ENCODE measurements at regions not wholly inside any gene's neighbourhood (a gene's known extent, or its start where the extent isn't known, plus 50 kb on each side); places are given as distances from the start of the nearest gene placed in this dataset.

- TF ChIP-seq CTCF (IDR thresholded peaks at IDR 0.05), result no peak
- no peak for TF ChIP-seq EZH2phosphoT487 (IDR thresholded peaks at IDR 0.05)
Measured at GRCh38 chr15:70579766-70580165, 183.6 kb downstream of the UACA start.
